H1 (cell line): ENCODE measurements at regions not wholly inside any gene's neighbourhood (a gene's known extent, or its start where the extent isn't known, plus 50 kb on each side); places are given as distances from the start of the nearest gene placed in this dataset.

ENCODE experiments used
- CTCF ChIA-PET: fragments of 300-600 bp; sonication (Branson Sonifier 250); formaldehyde crosslinking; loops from one replicate; lab custom pipeline; 2021; ENCODE audit not compliant: partially characterized antibody; lab: Charles Lee
- POLR2A ChIA-PET: fragments of 300-600 bp; sonication (Branson Sonifier 250); formaldehyde crosslinking; loops from one replicate; lab custom pipeline; 2021; ENCODE audit warnings: inconsistent platforms; ENCODE audit not compliant: partially characterized antibody; lab: Charles Lee
- DNase-seq, 2 experiments: peaks; one replicate each; pipeline versions ENCODE4 v3.0.0 to v3.0.0-alpha.2; 2010 to 2022; ENCODE audit warnings: low spot score in 2 of 2, low read depth in 1 of 2, mixed read lengths in 1 of 2
- FAIRE-seq: peaks from 2 replicates; lab custom pipeline; 2011; peaks lifted over from hg19 to GRCh38; lab: Jason Lieb, UNC
- H2AFZ ChIP-seq: 2 replicates; pipeline ENCODE4 v1.8.1; 2012; ENCODE audit warnings: low read length, inconsistent platforms
- H2AK5ac ChIP-seq: 2 replicates; pipeline ENCODE4 v1.6.1; 2013; ENCODE audit warnings: low read depth, low read length
- H2BK120ac ChIP-seq: replicated peaks from 2 replicates; pipeline ENCODE3; 2013; ENCODE audit warnings: low read depth, low read length, inconsistent platforms
- H2BK12ac ChIP-seq: 2 replicates; pipeline ENCODE4 v1.6.1; 2013; ENCODE audit warnings: low read depth, low read length
- H2BK15ac ChIP-seq: 2 replicates; pipeline ENCODE4 v1.6.1; 2013; ENCODE audit warnings: low read length
- H2BK20ac ChIP-seq: 2 replicates; pipeline ENCODE4 v1.6.1; 2013; ENCODE audit warnings: low read length
- H2BK5ac ChIP-seq: 2 replicates; pipeline ENCODE4 v1.6.1; 2013; ENCODE audit warnings: low read depth, low read length
- H3K14ac ChIP-seq: 2 replicates; pipeline ENCODE4 v1.6.1; 2013; ENCODE audit warnings: inconsistent platforms; ENCODE audit not compliant: insufficient read length
- H3K18ac ChIP-seq: 2 replicates; pipeline ENCODE4 v1.6.1; 2013; ENCODE audit warnings: low read length; ENCODE audit errors: extremely low read depth
- H3K23ac ChIP-seq: 2 replicates; pipeline ENCODE4 v1.6.1; 2013; ENCODE audit warnings: inconsistent platforms; ENCODE audit not compliant: insufficient read length
- H3K23me2 ChIP-seq: 2 replicates; pipeline ENCODE4 v1.6.1; 2013; ENCODE audit warnings: low read depth, low read length
- H3K27ac ChIP-seq: 2 replicates; pipeline ENCODE4 v1.6.1; 2011; ENCODE audit warnings: low read depth, low read length, inconsistent platforms
- H3K27me3 ChIP-seq, 4 experiments: replicated peaks in 1 of 4; 1 replicate in 1 of 4; 2 replicates in 3 of 4; pipeline versions ENCODE4 v1.6.1 to v1.8.1; 2011 to 2013; ENCODE audit warnings: low read length in 3 of 4, mild to moderate bottlenecking in 3 of 4, inconsistent platforms in 2 of 4, mixed read lengths in 2 of 4, moderate library complexity in 1 of 4; ENCODE audit not compliant: control insufficient read depth in 3 of 4, insufficient read depth in 3 of 4; ENCODE audit errors: extremely low read depth in 1 of 4
- H3K36me3 ChIP-seq, 4 experiments: 2 replicates each; pipeline versions ENCODE4 v1.6.1 to v1.8.1; 2011 to 2013; ENCODE audit warnings: mild to moderate bottlenecking in 4 of 4, low read length in 3 of 4, moderate library complexity in 2 of 4, control low read depth in 1 of 4, inconsistent platforms in 1 of 4; ENCODE audit not compliant: insufficient read depth in 4 of 4, control insufficient read depth in 2 of 4
- H3K4ac ChIP-seq: replicated peaks from 2 replicates; pipeline ENCODE3; 2013; ENCODE audit warnings: low read length, low read depth, mixed read lengths, inconsistent platforms; ENCODE audit not compliant: insufficient read length
- H3K4me1 ChIP-seq, 4 experiments: replicated peaks in 1 of 4; 1 replicate in 1 of 4; 2 replicates in 3 of 4; pipeline versions ENCODE4 v1.6.1 to v1.8.1; 2011 to 2013; ENCODE audit warnings: low read length in 3 of 4, inconsistent platforms in 2 of 4, mixed read lengths in 1 of 4; ENCODE audit not compliant: insufficient read depth in 4 of 4, control insufficient read depth in 3 of 4
- H3K4me2 ChIP-seq, 2 experiments: 2 replicates each; pipeline versions ENCODE4 v1.6.1 to v1.8.1; 2011 to 2013; ENCODE audit warnings: low read depth in 2 of 2, low read length in 2 of 2, control low read depth in 1 of 2, inconsistent platforms in 1 of 2, mild to moderate bottlenecking in 1 of 2; ENCODE audit not compliant: insufficient read depth in 1 of 2
- H3K4me3 ChIP-seq, 4 experiments: fragments of 200-600, 300-600 bp in 1 of 4; sonication (generic), shearing (Covaris generic), sonication (Bioruptor Twin) in 1 of 4; 2 replicates each; pipeline versions ENCODE4 v1.5.1 to v1.8.1; 2011 to 2016; ENCODE audit warnings: low read length in 4 of 4, low read depth in 3 of 4, control low read depth in 2 of 4, inconsistent platforms in 2 of 4, mild to moderate bottlenecking in 2 of 4, mixed read lengths in 1 of 4, moderate library complexity in 1 of 4; ENCODE audit not compliant: insufficient read depth in 2 of 4; ENCODE audit errors: extremely low read depth in 1 of 4
- H3K56ac ChIP-seq: replicated peaks from 2 replicates; pipeline ENCODE3; 2013; ENCODE audit warnings: low read depth, mild to moderate bottlenecking, mixed read lengths, low read length, inconsistent platforms; ENCODE audit not compliant: insufficient read length
- H3K79me1 ChIP-seq: 2 replicates; pipeline ENCODE4 v1.6.1; 2013; ENCODE audit warnings: low read depth, low read length, control low read depth
- H3K79me2 ChIP-seq, 2 experiments: 2 replicates each; pipeline versions ENCODE4 v1.6.1 to v1.8.1; 2012 to 2013; ENCODE audit warnings: low read length in 2 of 2, mild to moderate bottlenecking in 2 of 2, inconsistent platforms in 1 of 2; ENCODE audit not compliant: insufficient read depth in 2 of 2, control insufficient read depth in 1 of 2
- H3K9ac ChIP-seq, 4 experiments: replicated peaks in 1 of 4; 1 replicate in 1 of 4; 2 replicates in 3 of 4; pipeline versions ENCODE4 v1.6.1 to v1.8.1; 2011 to 2013; ENCODE audit warnings: low read depth in 3 of 4, low read length in 3 of 4, control low read depth in 2 of 4, mild to moderate bottlenecking in 2 of 4, moderate library complexity in 2 of 4, inconsistent platforms in 1 of 4; ENCODE audit errors: extremely low read depth in 1 of 4
- H3K9me3 ChIP-seq, 2 experiments: 2 replicates each; pipeline versions ENCODE4 v1.6.1 to v1.8.1; 2012 to 2013; ENCODE audit warnings: mild to moderate bottlenecking in 2 of 2, moderate library complexity in 2 of 2, control low read depth in 1 of 2, inconsistent platforms in 1 of 2, low read depth in 1 of 2, low read length in 1 of 2, mixed read lengths in 1 of 2; ENCODE audit not compliant: insufficient read depth in 2 of 2
- H4K20me1 ChIP-seq, 2 experiments: replicated peaks in 1 of 2; 2 replicates each; pipeline versions ENCODE3 to v1.8.1; 2011 to 2013; ENCODE audit warnings: inconsistent platforms in 2 of 2, low read length in 2 of 2, mild to moderate bottlenecking in 1 of 2; ENCODE audit not compliant: insufficient read depth in 2 of 2, control insufficient read depth in 1 of 2
- H4K5ac ChIP-seq: 2 replicates; pipeline ENCODE4 v1.6.1; 2013; ENCODE audit warnings: low read length, low read depth, mixed read lengths, inconsistent platforms; ENCODE audit not compliant: insufficient read length
- H4K8ac ChIP-seq: 2 replicates; pipeline ENCODE4 v1.8.0; 2013; ENCODE audit warnings: mild to moderate bottlenecking, moderate library complexity, low read length, inconsistent platforms; ENCODE audit not compliant: insufficient read depth; ENCODE audit errors: extremely low read depth
- H4K91ac ChIP-seq: replicated peaks from 2 replicates; pipeline ENCODE3; 2013; ENCODE audit warnings: low read length, mixed read lengths, inconsistent platforms; ENCODE audit not compliant: insufficient read length
- WGBS, 2 experiments: shearing (Covaris generic) in 1 of 2; methylation state at CpG; one replicate each; pipeline versions ENCODE4 v1.1.6 to v1.1.7; 2013 to 2015; ENCODE audit warnings: low lambda C conversion rate in 2 of 2, mixed read lengths in 2 of 2, inconsistent platforms in 1 of 2, low coverage in 1 of 2, missing lambda C conversion rate in 1 of 2; ENCODE audit not compliant: insufficient replicate concordance in 2 of 2, insufficient coverage in 1 of 2, insufficient read length in 1 of 2; ENCODE audit errors: extremely low coverage in 1 of 2, missing lambda C conversion rate in 1 of 2; 5-methylcytosine and 5-hydroxymethylcytosine counted together

DNA sequence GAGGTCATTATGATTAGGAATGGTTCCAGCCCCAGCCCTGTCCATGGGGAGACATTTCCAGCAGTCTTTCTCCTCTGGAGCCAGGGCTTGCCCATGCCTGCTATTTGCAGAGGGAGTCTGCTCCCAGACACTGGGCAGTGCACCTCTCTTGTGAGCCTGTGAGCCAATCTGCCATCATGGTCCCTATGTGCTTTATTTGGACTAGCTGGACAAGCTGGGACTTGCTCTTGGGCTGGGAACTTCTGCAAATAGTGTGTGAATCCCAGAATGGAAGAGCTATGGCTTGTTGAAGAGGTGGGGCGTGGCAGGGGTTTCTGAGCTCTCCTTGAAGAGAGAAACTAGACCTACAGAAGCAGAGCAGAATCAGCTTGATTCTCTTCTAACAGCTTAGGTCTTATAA is 53.7 kb upstream of the KY start:
- Histone ChIP-seq H3K4me3 (no peak overlapping the region), H3K56ac (no peak overlapping the region), H2AK5ac (no peak overlapping the region), H4K5ac (no peak overlapping the region), H4K91ac (no peak overlapping the region), H2AFZ (no peak overlapping the region), H3K79me2 (no peaks in the 10 kb centered on the region), H3K9ac (no peak overlapping the region), H3K14ac (no peak overlapping the region), H2BK5ac (no peak overlapping the region), H2BK12ac (no peak overlapping the region), H2BK15ac (no peak overlapping the region), H3K4ac (no peak overlapping the region), H3K79me1 (no peaks in the 10 kb centered on the region), H2BK20ac (no peak overlapping the region), H3K4me1 (no peaks in the 10 kb centered on the region), H4K20me1 (peaks cover 0 to under 1% of the 10 kb centered on the region in 2 experiments), H3K23me2 (no peaks in the 10 kb centered on the region), H2BK120ac (no peak overlapping the region), H3K36me3 (no peaks in the 10 kb centered on the region), H3K23ac (no peak overlapping the region), H3K9me3 (no peaks in the 10 kb centered on the region), H3K27ac (no peak overlapping the region), H4K8ac (no peak overlapping the region; the same call in 1 of the 2 replicates), H3K4me2 (no peak overlapping the region), H3K27me3 (peaks cover 0 to 5% (median 3%) of the 10 kb centered on the region in 4 experiments; a peak in 3 of 7 replicates), H3K18ac (no peak overlapping the region)
- 76% methylated on average over 1 of the region's 1 CpG; no CpG with 5 or more reads in 1 of the 2 experiments for WGBS, 2 experiments
- no peak for FAIRE-seq
- CTCF ChIA-PET: interaction anchor here (0.7 to 2.1 kb wide), 4 partner anchors 13 to 50 kb away, joined by 4 to 7 read pairs (median 5); no protein-coding TSS in a partner anchor
- DNase-seq: no peak
- POLR2A ChIA-PET: no interaction called here
